SJSA1 (cell line): ENCODE measurements at regions not wholly inside any gene's neighbourhood (a gene's known extent, or its start where the extent isn't known, plus 50 kb on each side); places are given as distances from the start of the nearest gene placed in this dataset.

Experiments
- DNase-seq, 2 experiments: peaks; one replicate each; pipeline ENCODE4 v3.0.0-alpha.2; 2015 to 2020; ENCODE audit warnings: low spot score in 2 of 2, low read depth in 1 of 2
- H3K27ac ChIP-seq: fragments of 250-450 bp; sonication (Bioruptor Pico); 2 replicates; pipeline ENCODE4 v1.5.1; 2020; ENCODE audit warnings: mild to moderate bottlenecking, moderate library complexity
- H3K27me3 ChIP-seq: fragments of 250-450 bp; sonication (Bioruptor Pico); replicated peaks from 2 replicates; pipeline ENCODE4 v1.5.1; 2020; ENCODE audit warnings: mild to moderate bottlenecking, moderate library complexity
- H3K36me3 ChIP-seq: fragments of 250-450 bp; sonication (Bioruptor Pico); 2 replicates; pipeline ENCODE4 v1.5.1; 2020; ENCODE audit warnings: mild to moderate bottlenecking
- H3K4me1 ChIP-seq: fragments of 250-450 bp; sonication (Bioruptor Pico); replicated peaks from 2 replicates; pipeline ENCODE4 v1.6.1; 2021; ENCODE audit warnings: mild to moderate bottlenecking
- H3K4me3 ChIP-seq: fragments of 250-450 bp; sonication (Bioruptor Pico); 2 replicates; pipeline ENCODE4 v1.5.1; 2020; ENCODE audit warnings: mild to moderate bottlenecking
- H3K9me3 ChIP-seq: fragments of 250-450 bp; sonication (Bioruptor Pico); replicated peaks from 2 replicates; pipeline ENCODE4 v1.5.1; 2020; ENCODE audit warnings: mild to moderate bottlenecking

- Histone ChIP-seq H3K36me3 (no peaks in the 10 kb centered on the region), H3K27me3 (no peaks in the 10 kb centered on the region), H3K27ac (peak overlapping the region; percentile 96), H3K4me3 (no peak overlapping the region), H3K4me1 (peaks cover 92% of the 10 kb centered on the region), H3K9me3 (no peaks in the 10 kb centered on the region)
- no peak for DNase-seq
Measured at GRCh38 chr6:12576389-12576788, 140.2 kb upstream of the PHACTR1 start.

- Histone ChIP-seq H3K36me3 (no peaks in the 10 kb centered on the region), H3K9me3 (no peaks in the 10 kb centered on the region), H3K4me3 (no peak overlapping the region), H3K4me1 (peaks cover 95% of the 10 kb centered on the region), H3K27ac (peak overlapping the region; percentile 96), H3K27me3 (no peaks in the 10 kb centered on the region)
- peak in 1 of 2 experiments; percentile 66 for DNase-seq
Measured at GRCh38 chr6:12577124-12577850, 139.3 kb upstream of the PHACTR1 start.

- no peak for DNase-seq
- H3K9me3 ChIP-seq, result no peaks in the 10 kb centered on the region
- H3K4me1 ChIP-seq, result peaks cover 95% of the 10 kb centered on the region
- H3K36me3 ChIP-seq, result no peaks in the 10 kb centered on the region
- no peaks in the 10 kb centered on the region for H3K27me3 ChIP-seq
- H3K4me3 ChIP-seq, result no peak overlapping the region
- H3K27ac ChIP-seq, result peak overlapping the region; percentile 96
Measured at GRCh38 chr6:12578097-12578496, 138.5 kb upstream of the PHACTR1 start.

- no peak for DNase-seq
- no peaks in the 10 kb centered on the region for H3K9me3 ChIP-seq
- H3K4me3 ChIP-seq, result no peak overlapping the region
- H3K36me3 ChIP-seq, result no peaks in the 10 kb centered on the region
- peak overlapping the region; percentile 96 for H3K27ac ChIP-seq
- peaks cover 90% of the 10 kb centered on the region for H3K4me1 ChIP-seq
- H3K27me3 ChIP-seq, result no peaks in the 10 kb centered on the region
Measured at GRCh38 chr6:12578751-12579150, 137.8 kb upstream of the PHACTR1 start.

DNA sequence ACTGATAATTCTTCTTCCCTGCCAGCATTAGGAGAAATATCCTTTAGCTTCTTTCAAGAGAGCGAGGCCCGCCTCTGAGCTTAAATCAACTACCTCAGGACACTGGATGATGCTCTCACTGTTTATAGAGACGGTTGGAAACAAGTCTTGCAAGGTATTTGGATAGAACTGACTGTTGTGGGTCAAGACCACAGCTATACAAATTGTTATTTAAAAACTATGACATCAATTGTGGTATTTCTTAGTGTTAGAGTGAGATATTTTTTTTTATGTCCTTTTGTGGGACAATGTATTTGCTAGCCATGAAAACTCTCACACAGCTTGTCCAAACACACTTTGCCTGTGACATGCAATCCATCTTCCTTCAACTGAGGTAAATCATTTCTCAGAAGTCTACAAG, 136.3 kb upstream of the PHACTR1 start:
- H3K4me1 ChIP-seq, result peaks cover 78% of the 10 kb centered on the region
- peak in 1 of 2 experiments; percentile 68 for DNase-seq
- no peaks in the 10 kb centered on the region for H3K36me3 ChIP-seq
- H3K4me3 ChIP-seq, result no peak overlapping the region
- no peaks in the 10 kb centered on the region for H3K9me3 ChIP-seq
- no peaks in the 10 kb centered on the region for H3K27me3 ChIP-seq
- peak overlapping the region; percentile 96 for H3K27ac ChIP-seq

- Histone ChIP-seq H3K4me3 (no peak overlapping the region), H3K27ac (peak overlapping the region; percentile 61), H3K4me1 (peaks cover 62% of the 10 kb centered on the region), H3K9me3 (no peaks in the 10 kb centered on the region), H3K27me3 (no peaks in the 10 kb centered on the region), H3K36me3 (no peaks in the 10 kb centered on the region)
- peak in 1 of 2 experiments; percentile 30 for DNase-seq
Measured at GRCh38 chr6:12582421-12583110, 134.0 kb upstream of the PHACTR1 start.

GRCh38 chr6:12584631-12585405, 131.7 kb upstream of the PHACTR1 start:
- Histone ChIP-seq H3K27ac (peak overlapping the region; percentile 41), H3K4me1 (peaks cover 54% of the 10 kb centered on the region), H3K36me3 (no peaks in the 10 kb centered on the region), H3K4me3 (no peak overlapping the region), H3K27me3 (no peaks in the 10 kb centered on the region), H3K9me3 (no peaks in the 10 kb centered on the region)
- DNase-seq, result no peak

DNA sequence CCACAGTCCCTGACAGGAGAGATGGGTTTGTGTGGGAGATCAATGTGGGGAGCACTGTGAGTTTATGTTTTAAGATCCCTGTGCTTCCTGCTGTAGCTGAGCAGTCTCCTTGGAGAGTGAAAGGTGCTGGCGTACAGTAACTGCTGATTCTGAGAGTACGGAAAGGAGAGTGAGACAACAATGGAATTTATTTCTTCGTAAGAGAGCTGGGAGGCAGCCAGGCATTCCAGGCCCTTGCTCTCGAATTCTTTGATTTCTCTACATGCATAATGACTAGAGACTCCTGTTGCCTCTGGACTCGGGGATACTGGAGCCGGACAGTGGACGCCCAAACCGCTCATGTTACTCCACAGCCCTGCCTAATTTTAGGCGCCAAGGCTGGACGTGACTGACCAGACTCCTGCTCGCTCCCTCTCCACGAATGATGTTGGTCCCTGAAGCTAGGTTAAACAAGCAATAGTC, 131.0 kb upstream of the PHACTR1 start:
- H3K4me1 ChIP-seq, result peaks cover 47% of the 10 kb centered on the region
- H3K4me3 ChIP-seq, result no peak overlapping the region
- H3K27me3 ChIP-seq, result no peaks in the 10 kb centered on the region
- DNase-seq, result no peak
- H3K36me3 ChIP-seq, result no peaks in the 10 kb centered on the region
- H3K27ac ChIP-seq, result peak overlapping the region; percentile 41
- no peaks in the 10 kb centered on the region for H3K9me3 ChIP-seq

DNA sequence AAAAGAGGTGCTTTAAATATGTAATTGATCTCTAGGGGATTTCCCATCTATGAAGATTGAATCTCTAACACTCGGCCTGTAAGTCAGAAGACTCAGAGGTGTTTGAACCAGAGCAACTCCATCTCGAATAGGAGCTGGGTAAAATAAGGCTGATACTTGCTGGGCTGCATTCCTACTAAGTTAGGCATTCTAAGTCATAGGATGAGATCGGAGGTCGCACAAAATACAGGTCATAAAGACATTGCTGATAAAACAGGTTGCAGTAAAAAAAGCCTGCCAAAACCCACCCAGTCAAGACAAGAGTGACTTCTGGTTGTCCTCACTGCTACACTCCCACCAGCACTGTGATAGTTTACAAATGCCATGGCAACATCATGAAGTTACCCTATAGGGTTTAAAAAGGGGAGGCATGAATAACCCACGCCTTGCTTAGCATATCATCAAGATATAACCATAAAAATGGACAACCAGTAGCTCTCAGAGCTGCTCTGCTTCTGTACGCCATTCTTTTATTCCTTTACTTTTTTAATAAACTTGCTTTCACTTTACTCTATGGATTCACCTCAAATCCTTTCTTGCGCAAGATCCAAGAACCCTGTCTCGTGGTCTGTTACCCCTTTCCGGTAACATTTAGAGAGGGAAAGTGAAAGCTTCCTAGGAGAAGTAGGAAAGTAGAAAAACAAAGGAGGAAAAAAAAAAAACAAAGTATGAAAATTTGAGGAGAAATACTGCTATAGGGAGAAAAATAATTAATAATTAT, 129.7 kb upstream of the PHACTR1 start:
- no peaks in the 10 kb centered on the region for H3K36me3 ChIP-seq
- H3K4me1 ChIP-seq, result peaks cover 38% of the 10 kb centered on the region
- H3K4me3 ChIP-seq, result no peak overlapping the region
- DNase-seq, result no peak
- H3K27me3 ChIP-seq, result no peaks in the 10 kb centered on the region
- no peaks in the 10 kb centered on the region for H3K9me3 ChIP-seq
- no peak overlapping the region for H3K27ac ChIP-seq

- Histone ChIP-seq H3K4me3 (no peak overlapping the region), H3K4me1 (peaks cover 53% of the 10 kb centered on the region), H3K9me3 (no peaks in the 10 kb centered on the region), H3K27ac (no peak overlapping the region), H3K27me3 (no peaks in the 10 kb centered on the region), H3K36me3 (no peaks in the 10 kb centered on the region)
- no peak for DNase-seq
Measured at GRCh38 chr6:12590901-12591300, 125.7 kb upstream of the PHACTR1 start.

GRCh38 chr6:12592634-12593033, 123.9 kb upstream of the PHACTR1 start:
- peaks cover 63% of the 10 kb centered on the region for H3K4me1 ChIP-seq
- no peaks in the 10 kb centered on the region for H3K36me3 ChIP-seq
- H3K27ac ChIP-seq, result peak overlapping the region; percentile 93
- H3K4me3 ChIP-seq, result no peak overlapping the region
- no peaks in the 10 kb centered on the region for H3K27me3 ChIP-seq
- no peaks in the 10 kb centered on the region for H3K9me3 ChIP-seq
- peak; percentile 77 to 84 for DNase-seq

- Histone ChIP-seq H3K27ac (peak overlapping the region; percentile 93; the same call in 1 of the 2 replicates), H3K36me3 (no peaks in the 10 kb centered on the region), H3K4me1 (peaks cover 56% of the 10 kb centered on the region), H3K4me3 (no peak overlapping the region), H3K27me3 (no peaks in the 10 kb centered on the region), H3K9me3 (no peaks in the 10 kb centered on the region)
- no peak for DNase-seq
Measured at GRCh38 chr6:12593771-12594529, 122.6 kb upstream of the PHACTR1 start.

GRCh38 chr6:12594530-12594893, 122.1 kb upstream of the PHACTR1 start:
- H3K4me1 ChIP-seq, result peaks cover 50% of the 10 kb centered on the region
- peak in 1 of 2 experiments; percentile 15 for DNase-seq

More at GRCh38 chr6:12594530-12594893, 122.1 kb upstream of the PHACTR1 start:
- no peak overlapping the region for H3K4me3 ChIP-seq
- no peaks in the 10 kb centered on the region for H3K9me3 ChIP-seq
- H3K36me3 ChIP-seq, result no peaks in the 10 kb centered on the region
- no peaks in the 10 kb centered on the region for H3K27me3 ChIP-seq
- peak overlapping the region; percentile 5; the same call in 1 of the 2 replicates for H3K27ac ChIP-seq
